ENCODE measurements at regions not wholly inside any gene's neighbourhood (a gene's known extent, or its start where the extent isn't known, plus 50 kb on each side); places are given as distances from the start of the nearest gene placed in this dataset.

DNA sequence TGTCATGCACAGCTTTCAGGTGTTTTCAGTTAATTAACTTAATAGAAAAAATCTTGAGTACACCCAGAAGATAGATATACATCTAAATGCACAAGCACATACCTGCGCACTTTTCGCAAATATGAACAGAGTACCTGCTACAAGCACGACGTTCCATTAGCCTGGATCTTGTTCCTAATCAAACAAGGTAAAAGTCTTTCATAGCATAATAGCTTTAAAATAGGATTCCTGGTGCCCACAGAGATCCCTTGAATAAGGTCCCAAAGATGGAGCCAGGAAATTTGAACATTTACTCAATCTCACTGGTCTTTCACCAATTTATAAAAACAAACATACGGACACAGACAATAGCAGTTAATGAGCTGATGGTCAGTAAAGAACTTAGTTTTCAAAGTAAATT lies 689.8 kb upstream of the CHORDC1 start:
- Histone ChIP-seq H3K36me3 (ENCODE audit: control insufficient read depth in 2 of 2, insufficient read depth in 2 of 2, low read length in 1 of 2) (no peaks in the 10 kb centered on the region), H3K27ac (ENCODE audit: low read depth in 2 of 2, low read length in 1 of 2) (no peak overlapping the region), H3K27me3 (ENCODE audit: control insufficient read depth in 1 of 2, insufficient read depth in 2 of 2, low read length in 2 of 2) (no peaks in the 10 kb centered on the region), H3K9me3 (ENCODE audit: control insufficient read depth in 2 of 2, insufficient read depth in 1 of 2, low read depth in 1 of 2, low read length in 1 of 2) (no peaks in the 10 kb centered on the region), H3K4me1 (ENCODE audit: control insufficient read depth in 2 of 2, insufficient read depth in 2 of 2, low read length in 1 of 2) (no peaks in the 10 kb centered on the region), H3K4me3 (ENCODE audit: low read depth in 1 of 2, low read length in 2 of 2) (no peak overlapping the region)
- 83 to 86% methylated on average over 5 of the region's 5 CpGs for WGBS, 2 donors

DNA sequence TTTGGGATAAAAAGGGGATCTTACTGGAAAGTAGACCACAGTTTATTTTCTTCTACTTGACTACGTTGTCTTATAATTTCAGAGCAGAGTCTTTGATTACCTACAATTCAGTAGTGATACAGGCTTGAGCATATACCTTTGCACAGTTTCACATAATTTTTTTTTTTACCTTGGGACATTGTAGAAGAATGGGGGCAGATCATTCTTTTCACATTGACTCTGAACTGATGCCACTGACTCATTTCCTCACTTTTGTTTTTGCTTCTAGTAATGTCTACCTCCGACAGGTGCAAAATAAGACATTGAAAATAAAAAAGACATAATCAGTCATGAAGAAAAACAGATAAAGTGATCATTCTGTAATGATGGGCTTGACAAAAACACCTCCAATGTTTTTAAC lies 688.3 kb upstream of the CHORDC1 start:
- H3K9me3 ChIP-seq (ENCODE audit: control insufficient read depth in 2 of 2, insufficient read depth in 1 of 2, low read depth in 1 of 2, low read length in 1 of 2) = no peaks in the 10 kb centered on the region
- no peaks in the 10 kb centered on the region for H3K4me1 ChIP-seq (ENCODE audit: control insufficient read depth in 2 of 2, insufficient read depth in 2 of 2, low read length in 1 of 2)
- no peak overlapping the region for H3K4me3 ChIP-seq (ENCODE audit: low read depth in 1 of 2, low read length in 2 of 2)
- no peaks in the 10 kb centered on the region for H3K27me3 ChIP-seq (ENCODE audit: control insufficient read depth in 1 of 2, insufficient read depth in 2 of 2, low read length in 2 of 2)
- no peaks in the 10 kb centered on the region for H3K36me3 ChIP-seq (ENCODE audit: control insufficient read depth in 2 of 2, insufficient read depth in 2 of 2, low read length in 1 of 2)
- WGBS, 2 donors = 78 to 81% methylated on average over 2 of the region's 2 CpGs
- no peak overlapping the region for H3K27ac ChIP-seq (ENCODE audit: low read depth in 2 of 2, low read length in 1 of 2)

DNA sequence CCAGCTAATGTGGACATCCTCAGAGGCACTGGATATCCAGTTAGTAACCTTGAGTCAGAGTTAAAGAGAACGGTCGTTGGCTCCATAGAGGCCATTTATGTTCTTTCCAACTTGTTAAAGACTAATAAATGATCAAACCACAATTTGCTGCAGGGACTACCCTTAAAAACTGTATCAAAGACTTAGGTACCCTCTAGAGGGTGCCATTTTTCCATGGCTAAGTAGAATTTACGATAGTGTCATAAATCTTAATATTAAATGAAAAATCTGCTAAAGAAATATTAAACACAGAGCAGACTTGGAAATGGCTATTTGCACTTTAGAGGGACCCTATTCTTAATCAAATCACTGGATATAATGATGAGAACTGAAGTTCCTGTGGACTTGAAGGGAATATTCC lies 685.2 kb upstream of the CHORDC1 start:
- no peaks in the 10 kb centered on the region for H3K36me3 ChIP-seq (ENCODE audit: control insufficient read depth in 2 of 2, insufficient read depth in 2 of 2, low read length in 1 of 2)
- H3K4me1 ChIP-seq (ENCODE audit: control insufficient read depth in 2 of 2, insufficient read depth in 2 of 2, low read length in 1 of 2) = no peaks in the 10 kb centered on the region
- H3K27ac ChIP-seq (ENCODE audit: low read depth in 2 of 2, low read length in 1 of 2) = no peak overlapping the region
- peaks cover 0 to 2% of the 10 kb centered on the region in 2 donors for H3K27me3 ChIP-seq (ENCODE audit: control insufficient read depth in 1 of 2, insufficient read depth in 2 of 2, low read length in 2 of 2)
- H3K9me3 ChIP-seq (ENCODE audit: control insufficient read depth in 2 of 2, insufficient read depth in 1 of 2, low read depth in 1 of 2, low read length in 1 of 2) = no peaks in the 10 kb centered on the region
- 71 to 73% methylated on average over 3 of the region's 3 CpGs for WGBS, 2 donors
- H3K4me3 ChIP-seq (ENCODE audit: low read depth in 1 of 2, low read length in 2 of 2) = no peak overlapping the region

DNA sequence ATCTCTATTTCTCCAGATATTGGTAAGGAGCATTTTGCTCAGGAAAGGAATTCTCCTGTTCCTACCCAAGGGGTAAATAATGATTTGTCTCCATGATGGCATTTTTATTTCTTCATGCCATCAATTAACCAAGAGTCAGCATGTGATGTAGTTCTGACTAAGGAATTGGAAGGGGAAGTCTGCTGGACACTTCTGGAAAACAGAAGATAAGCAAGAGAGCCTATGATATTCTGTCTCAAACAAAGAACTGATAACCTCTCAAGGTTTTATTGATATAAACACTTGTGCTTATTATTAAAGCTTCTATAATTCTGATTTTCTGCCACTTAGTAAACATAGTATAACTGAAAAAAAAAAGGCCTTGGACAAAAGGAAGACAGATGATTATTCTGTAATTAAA lies 673.0 kb upstream of the CHORDC1 start:
- H3K4me1 ChIP-seq (ENCODE audit: control insufficient read depth in 2 of 2, insufficient read depth in 2 of 2, low read length in 1 of 2) = no peaks in the 10 kb centered on the region
- no peaks in the 10 kb centered on the region for H3K36me3 ChIP-seq (ENCODE audit: control insufficient read depth in 2 of 2, insufficient read depth in 2 of 2, low read length in 1 of 2)
- no peaks in the 10 kb centered on the region for H3K9me3 ChIP-seq (ENCODE audit: control insufficient read depth in 2 of 2, insufficient read depth in 1 of 2, low read depth in 1 of 2, low read length in 1 of 2)

DNA sequence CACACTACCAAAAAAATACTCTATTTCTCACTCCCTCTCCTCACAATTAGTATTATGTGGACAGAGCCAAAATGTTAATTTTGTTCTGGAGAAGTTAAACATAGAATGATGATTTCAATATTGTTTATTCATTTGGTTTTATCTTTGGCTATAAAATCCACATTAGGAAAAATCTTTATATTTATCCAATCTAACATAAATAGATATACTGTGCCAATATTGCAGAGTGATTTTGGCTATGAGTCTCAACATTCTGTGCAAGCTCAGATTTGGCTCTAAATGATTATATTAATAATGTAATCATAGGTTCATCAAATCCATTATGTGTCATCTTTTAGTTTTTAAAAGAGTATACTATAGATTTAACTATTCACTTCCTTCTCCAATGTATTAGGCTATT lies 667.5 kb upstream of the CHORDC1 start:
- Histone ChIP-seq H3K27ac (ENCODE audit: low read depth in 2 of 2, low read length in 1 of 2) (no peak overlapping the region), H3K27me3 (ENCODE audit: control insufficient read depth in 1 of 2, insufficient read depth in 2 of 2, low read length in 2 of 2) (no peaks in the 10 kb centered on the region), H3K36me3 (ENCODE audit: control insufficient read depth in 2 of 2, insufficient read depth in 2 of 2, low read length in 1 of 2) (no peaks in the 10 kb centered on the region), H3K4me1 (ENCODE audit: control insufficient read depth in 2 of 2, insufficient read depth in 2 of 2, low read length in 1 of 2) (no peaks in the 10 kb centered on the region), H3K9me3 (ENCODE audit: control insufficient read depth in 2 of 2, insufficient read depth in 1 of 2, low read depth in 1 of 2, low read length in 1 of 2) (no peaks in the 10 kb centered on the region), H3K4me3 (ENCODE audit: low read depth in 1 of 2, low read length in 2 of 2) (no peak overlapping the region)

More for the DNA sequence above, 673.0 kb upstream of the CHORDC1 start:
- H3K27ac ChIP-seq (ENCODE audit: low read depth in 2 of 2, low read length in 1 of 2) = no peak overlapping the region
- H3K4me3 ChIP-seq (ENCODE audit: low read depth in 1 of 2, low read length in 2 of 2) = no peak overlapping the region
- H3K27me3 ChIP-seq (ENCODE audit: control insufficient read depth in 1 of 2, insufficient read depth in 2 of 2, low read length in 2 of 2) = no peaks in the 10 kb centered on the region

DNA sequence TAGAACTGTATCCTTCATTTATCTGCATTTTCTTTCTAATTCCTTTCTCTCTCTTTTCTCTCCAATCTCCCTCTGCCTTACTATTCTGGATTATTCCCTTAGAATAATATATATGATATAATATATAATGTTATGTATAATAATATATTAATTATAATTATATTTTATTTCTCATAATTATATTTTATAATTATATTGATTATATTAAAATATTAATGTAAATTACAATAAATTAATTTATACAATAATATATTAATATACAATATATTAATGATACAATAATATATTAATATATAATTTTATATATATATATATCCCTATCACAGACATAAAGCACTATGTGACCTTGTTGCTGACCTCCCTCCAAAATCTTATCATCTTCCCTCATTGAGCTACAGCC lies 661.3 kb upstream of the CHORDC1 start:
- H3K9me3 ChIP-seq (ENCODE audit: control insufficient read depth in 2 of 2, insufficient read depth in 1 of 2, low read depth in 1 of 2, low read length in 1 of 2) = no peaks in the 10 kb centered on the region
- H3K4me1 ChIP-seq (ENCODE audit: control insufficient read depth in 2 of 2, insufficient read depth in 2 of 2, low read length in 1 of 2) = no peaks in the 10 kb centered on the region
- H3K27me3 ChIP-seq (ENCODE audit: control insufficient read depth in 1 of 2, insufficient read depth in 2 of 2, low read length in 2 of 2) = no peaks in the 10 kb centered on the region
- H3K4me3 ChIP-seq (ENCODE audit: low read depth in 1 of 2, low read length in 2 of 2) = no peak overlapping the region
- H3K36me3 ChIP-seq (ENCODE audit: control insufficient read depth in 2 of 2, insufficient read depth in 2 of 2, low read length in 1 of 2) = no peaks in the 10 kb centered on the region
- no peak overlapping the region for H3K27ac ChIP-seq (ENCODE audit: low read depth in 2 of 2, low read length in 1 of 2)

DNA sequence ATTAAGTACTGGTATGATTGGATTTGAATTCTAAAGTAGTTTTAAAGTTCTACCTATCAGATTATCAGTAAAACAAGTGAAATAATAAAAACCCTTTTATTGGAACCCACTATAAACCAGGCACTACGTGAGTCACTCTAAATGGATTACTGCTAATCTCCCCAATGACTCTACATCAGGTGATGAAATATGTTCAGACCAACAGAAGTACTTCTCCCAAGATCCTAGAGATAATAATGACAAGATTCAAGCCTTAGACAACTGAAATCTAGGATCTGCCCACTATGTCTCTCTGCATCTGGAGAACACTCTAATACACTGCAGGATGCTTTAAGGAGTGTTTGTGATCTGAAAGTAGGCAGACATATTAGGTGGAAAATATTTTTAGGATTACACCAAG lies 652.1 kb upstream of the CHORDC1 start:
- Histone ChIP-seq H3K36me3 (ENCODE audit: control insufficient read depth in 2 of 2, insufficient read depth in 2 of 2, low read length in 1 of 2) (no peaks in the 10 kb centered on the region), H3K4me1 (ENCODE audit: control insufficient read depth in 2 of 2, insufficient read depth in 2 of 2, low read length in 1 of 2) (no peaks in the 10 kb centered on the region), H3K4me3 (ENCODE audit: low read depth in 1 of 2, low read length in 2 of 2) (no peak overlapping the region), H3K9me3 (ENCODE audit: control insufficient read depth in 2 of 2, insufficient read depth in 1 of 2, low read depth in 1 of 2, low read length in 1 of 2) (no peaks in the 10 kb centered on the region), H3K27ac (ENCODE audit: low read depth in 2 of 2, low read length in 1 of 2) (no peak overlapping the region), H3K27me3 (ENCODE audit: control insufficient read depth in 1 of 2, insufficient read depth in 2 of 2, low read length in 2 of 2) (no peaks in the 10 kb centered on the region)
- WGBS, 2 donors = 52 to 64% methylated on average over 1 of the region's 1 CpG

DNA sequence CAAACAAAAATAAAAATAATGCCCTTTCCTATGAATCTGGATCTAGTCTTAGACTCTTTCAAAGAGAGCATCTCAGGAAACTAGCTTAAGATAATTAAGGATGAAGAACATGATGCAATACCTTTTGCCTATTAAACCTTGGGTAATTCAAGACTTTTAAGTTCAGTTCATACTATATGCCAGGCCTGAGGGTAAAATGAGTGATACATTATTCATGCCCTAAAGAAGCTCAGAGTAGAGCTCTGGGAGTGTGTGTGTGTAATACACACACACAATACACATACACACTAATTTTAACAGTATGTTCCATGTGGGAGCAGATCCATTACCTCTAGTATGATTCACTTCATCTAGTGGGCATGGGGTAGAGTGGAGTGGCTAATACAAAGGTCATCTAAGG lies 651.4 kb upstream of the CHORDC1 start:
- Histone ChIP-seq H3K27me3 (ENCODE audit: control insufficient read depth in 1 of 2, insufficient read depth in 2 of 2, low read length in 2 of 2) (no peaks in the 10 kb centered on the region), H3K9me3 (ENCODE audit: control insufficient read depth in 2 of 2, insufficient read depth in 1 of 2, low read depth in 1 of 2, low read length in 1 of 2) (no peaks in the 10 kb centered on the region), H3K27ac (ENCODE audit: low read depth in 2 of 2, low read length in 1 of 2) (no peak overlapping the region), H3K4me1 (ENCODE audit: control insufficient read depth in 2 of 2, insufficient read depth in 2 of 2, low read length in 1 of 2) (no peaks in the 10 kb centered on the region), H3K36me3 (ENCODE audit: control insufficient read depth in 2 of 2, insufficient read depth in 2 of 2, low read length in 1 of 2) (no peaks in the 10 kb centered on the region), H3K4me3 (ENCODE audit: low read depth in 1 of 2, low read length in 2 of 2) (no peak overlapping the region)

DNA sequence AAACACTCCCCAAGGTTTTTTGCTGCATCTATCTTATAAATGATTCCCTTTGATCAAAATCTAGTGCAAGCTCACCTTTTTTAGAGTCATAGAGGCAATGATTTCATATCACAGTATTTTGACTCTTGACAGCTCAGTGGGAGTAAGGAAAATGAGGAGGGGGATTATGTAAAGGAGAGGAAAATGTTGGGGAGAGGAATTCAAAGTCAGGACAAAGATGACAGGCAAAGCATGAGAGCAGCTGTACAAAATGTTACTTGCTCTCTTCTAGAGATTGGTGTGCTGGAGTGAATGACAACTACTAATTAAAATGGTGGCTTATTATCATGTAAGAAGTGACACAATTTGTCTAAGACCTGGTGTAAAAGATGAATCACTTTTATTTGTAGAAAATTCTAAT lies 644.6 kb upstream of the CHORDC1 start:
- H3K9me3 ChIP-seq (ENCODE audit: control insufficient read depth in 2 of 2, insufficient read depth in 1 of 2, low read depth in 1 of 2, low read length in 1 of 2) = no peaks in the 10 kb centered on the region
- H3K27me3 ChIP-seq (ENCODE audit: control insufficient read depth in 1 of 2, insufficient read depth in 2 of 2, low read length in 2 of 2) = no peaks in the 10 kb centered on the region
- H3K27ac ChIP-seq (ENCODE audit: low read depth in 2 of 2, low read length in 1 of 2) = no peak overlapping the region
- no peak overlapping the region for H3K4me3 ChIP-seq (ENCODE audit: low read depth in 1 of 2, low read length in 2 of 2)
- no peaks in the 10 kb centered on the region for H3K36me3 ChIP-seq (ENCODE audit: control insufficient read depth in 2 of 2, insufficient read depth in 2 of 2, low read length in 1 of 2)
- H3K4me1 ChIP-seq (ENCODE audit: control insufficient read depth in 2 of 2, insufficient read depth in 2 of 2, low read length in 1 of 2) = no peaks in the 10 kb centered on the region

DNA sequence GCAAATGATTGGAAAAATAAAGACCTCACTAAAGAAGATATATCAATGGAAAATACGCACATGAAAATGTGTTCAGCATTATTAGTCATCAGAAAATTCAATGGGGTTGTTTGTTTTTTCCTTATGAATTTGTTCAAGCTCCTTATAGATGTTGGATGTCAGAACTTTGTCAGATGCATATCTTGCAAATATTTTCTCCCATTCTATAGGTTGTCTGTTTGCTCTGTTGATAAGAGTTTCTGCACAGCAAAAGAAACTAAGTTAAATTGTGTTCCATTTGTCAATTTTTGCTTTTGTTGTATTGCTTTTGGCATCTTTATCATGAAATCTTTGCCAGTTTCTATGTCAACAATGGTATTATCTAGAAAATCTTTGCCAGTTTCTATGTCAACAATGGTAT lies 633.9 kb upstream of the CHORDC1 start:
- no peak overlapping the region for H3K4me3 ChIP-seq (ENCODE audit: low read depth in 1 of 2, low read length in 2 of 2)
- H3K27me3 ChIP-seq (ENCODE audit: control insufficient read depth in 1 of 2, insufficient read depth in 2 of 2, low read length in 2 of 2) = no peaks in the 10 kb centered on the region
- H3K9me3 ChIP-seq (ENCODE audit: control insufficient read depth in 2 of 2, insufficient read depth in 1 of 2, low read depth in 1 of 2, low read length in 1 of 2) = no peaks in the 10 kb centered on the region
- WGBS, 2 donors = 51 to 57% methylated on average over 1 of the region's 1 CpG
- H3K27ac ChIP-seq (ENCODE audit: low read depth in 2 of 2, low read length in 1 of 2) = no peak overlapping the region
- no peaks in the 10 kb centered on the region for H3K36me3 ChIP-seq (ENCODE audit: control insufficient read depth in 2 of 2, insufficient read depth in 2 of 2, low read length in 1 of 2)
- no peaks in the 10 kb centered on the region for H3K4me1 ChIP-seq (ENCODE audit: control insufficient read depth in 2 of 2, insufficient read depth in 2 of 2, low read length in 1 of 2)

DNA sequence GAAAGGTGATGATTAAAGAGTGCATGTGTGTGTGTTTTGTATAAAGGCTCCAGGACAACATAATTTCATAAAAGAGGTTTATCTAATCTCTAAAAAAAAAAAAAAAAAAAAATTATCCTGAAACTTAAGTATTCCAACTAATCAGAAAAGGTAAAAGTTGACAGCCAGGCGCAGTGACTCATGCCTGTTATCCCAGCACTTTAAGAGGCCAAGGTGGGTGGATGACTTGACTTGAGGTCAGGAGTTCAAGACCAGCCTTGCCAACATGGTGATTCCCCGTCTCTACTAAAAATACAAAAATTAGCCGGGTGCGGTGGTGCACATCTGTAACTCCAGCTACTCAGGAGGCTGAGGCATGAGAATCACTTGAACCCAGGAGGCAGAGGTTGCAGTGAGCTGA lies 632.7 kb upstream of the CHORDC1 start:
- no peaks in the 10 kb centered on the region for H3K27me3 ChIP-seq (ENCODE audit: control insufficient read depth in 1 of 2, insufficient read depth in 2 of 2, low read length in 2 of 2)
- no peaks in the 10 kb centered on the region for H3K9me3 ChIP-seq (ENCODE audit: control insufficient read depth in 2 of 2, insufficient read depth in 1 of 2, low read depth in 1 of 2, low read length in 1 of 2)
- no peak overlapping the region for H3K4me3 ChIP-seq (ENCODE audit: low read depth in 1 of 2, low read length in 2 of 2)
- WGBS, 2 donors = 83 to 87% methylated on average over 4 of the region's 4 CpGs
- H3K4me1 ChIP-seq (ENCODE audit: control insufficient read depth in 2 of 2, insufficient read depth in 2 of 2, low read length in 1 of 2) = no peaks in the 10 kb centered on the region
- H3K36me3 ChIP-seq (ENCODE audit: control insufficient read depth in 2 of 2, insufficient read depth in 2 of 2, low read length in 1 of 2) = no peaks in the 10 kb centered on the region
- H3K27ac ChIP-seq (ENCODE audit: low read depth in 2 of 2, low read length in 1 of 2) = no peak overlapping the region

Data from esophagus (tissue), 2 donors.